ENCODE measurements at regions not wholly inside any gene's neighbourhood (a gene's known extent, or its start where the extent isn't known, plus 50 kb on each side); places are given as distances from the start of the nearest gene placed in this dataset.

DNA sequence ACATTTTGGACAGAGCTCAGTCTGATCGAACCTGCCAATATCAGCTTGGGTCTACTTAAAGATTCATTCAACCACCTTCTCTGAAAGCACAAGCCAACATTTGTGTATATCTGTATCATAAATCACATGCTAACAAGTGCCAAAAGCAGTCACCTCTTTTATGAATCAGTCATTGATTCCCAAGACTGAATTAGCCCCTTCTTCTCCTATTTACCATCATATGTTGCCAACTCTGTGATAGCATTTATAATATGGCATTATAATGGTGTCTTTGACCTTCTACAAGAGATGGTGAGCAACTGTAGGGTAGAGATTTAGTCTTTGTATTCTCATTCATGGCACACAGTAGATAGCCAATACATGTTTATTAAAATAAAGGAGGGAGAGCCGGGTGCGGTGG, 61.4 kb downstream of the DDX53 start:
- intact Hi-C loops (cut with micrococcal nuclease), result no loop called here
- H3K79me2 ChIP-seq (ENCODE audit: insufficient read depth, low read length), result no peaks in the 10 kb centered on the region
- ChIA-PET RAD21 (ENCODE audit: low non-redundant PET in 1 of 2, low total read pairs in 2 of 2, uncharacterized antibody in 2 of 2, unreplicated experiment in 2 of 2) (no interaction called here), CTCF (no interaction called here), POLR2A (no interaction called here)
- H3K4me2 ChIP-seq (ENCODE audit: low read length), result no peak overlapping the region
- BruUV-seq (replicated peaks), result no TSS peak
- H3K27me3 ChIP-seq (ENCODE audit: insufficient read depth, low read length), result no peaks in the 10 kb centered on the region
- no peak overlapping the region for H2AFZ ChIP-seq (ENCODE audit: low read depth, low read length, poor library complexity, severe bottlenecking)
- no peaks in the 10 kb centered on the region for H3K4me1 ChIP-seq (ENCODE audit: control insufficient read depth in 1 of 2, insufficient read depth in 2 of 2, low read length in 2 of 2)
- H3K36me3 ChIP-seq (ENCODE audit: control insufficient read depth in 1 of 2, insufficient read depth in 2 of 2, low read length in 2 of 2), result no peaks in the 10 kb centered on the region
- ATAC-seq, result no peak
- no peaks in the 10 kb centered on the region for H3K9me3 ChIP-seq (ENCODE audit: control insufficient read depth in 1 of 2, insufficient read depth in 1 of 2, low read depth in 1 of 2, low read length in 2 of 2)
- no peaks in the 10 kb centered on the region for H4K20me1 ChIP-seq (ENCODE audit: insufficient read depth)
- H3K9ac ChIP-seq (ENCODE audit: low read length), result no peak overlapping the region
- TF ChIP-seq, protein P1, sequence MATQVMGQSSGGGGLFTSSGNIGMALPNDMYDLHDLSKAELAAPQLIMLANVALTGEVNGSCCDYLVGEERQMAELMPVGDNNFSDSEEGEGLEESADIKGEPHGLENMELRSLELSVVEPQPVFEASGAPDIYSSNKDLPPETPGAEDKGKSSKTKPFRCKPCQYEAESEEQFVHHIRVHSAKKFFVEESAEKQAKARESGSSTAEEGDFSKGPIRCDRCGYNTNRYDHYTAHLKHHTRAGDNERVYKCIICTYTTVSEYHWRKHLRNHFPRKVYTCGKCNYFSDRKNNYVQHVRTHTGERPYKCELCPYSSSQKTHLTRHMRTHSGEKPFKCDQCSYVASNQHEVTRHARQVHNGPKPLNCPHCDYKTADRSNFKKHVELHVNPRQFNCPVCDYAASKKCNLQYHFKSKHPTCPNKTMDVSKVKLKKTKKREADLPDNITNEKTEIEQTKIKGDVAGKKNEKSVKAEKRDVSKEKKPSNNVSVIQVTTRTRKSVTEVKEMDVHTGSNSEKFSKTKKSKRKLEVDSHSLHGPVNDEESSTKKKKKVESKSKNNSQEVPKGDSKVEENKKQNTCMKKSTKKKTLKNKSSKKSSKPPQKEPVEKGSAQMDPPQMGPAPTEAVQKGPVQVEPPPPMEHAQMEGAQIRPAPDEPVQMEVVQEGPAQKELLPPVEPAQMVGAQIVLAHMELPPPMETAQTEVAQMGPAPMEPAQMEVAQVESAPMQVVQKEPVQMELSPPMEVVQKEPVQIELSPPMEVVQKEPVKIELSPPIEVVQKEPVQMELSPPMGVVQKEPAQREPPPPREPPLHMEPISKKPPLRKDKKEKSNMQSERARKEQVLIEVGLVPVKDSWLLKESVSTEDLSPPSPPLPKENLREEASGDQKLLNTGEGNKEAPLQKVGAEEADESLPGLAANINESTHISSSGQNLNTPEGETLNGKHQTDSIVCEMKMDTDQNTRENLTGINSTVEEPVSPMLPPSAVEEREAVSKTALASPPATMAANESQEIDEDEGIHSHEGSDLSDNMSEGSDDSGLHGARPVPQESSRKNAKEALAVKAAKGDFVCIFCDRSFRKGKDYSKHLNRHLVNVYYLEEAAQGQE (IDR thresholded peaks at IDR 0.05; ENCODE audit: low read depth), result no peak
- no peak for TF ChIP-seq CBX3 (IDR thresholded peaks at IDR 0.05; ENCODE audit: low read depth)
- TF ChIP-seq POLR2A (IDR thresholded peaks at IDR 0.05; ENCODE audit: borderline replicate concordance, extremely low read depth, insufficient read depth, insufficient read length), result no peak
- TF ChIP-seq, protein P2, sequence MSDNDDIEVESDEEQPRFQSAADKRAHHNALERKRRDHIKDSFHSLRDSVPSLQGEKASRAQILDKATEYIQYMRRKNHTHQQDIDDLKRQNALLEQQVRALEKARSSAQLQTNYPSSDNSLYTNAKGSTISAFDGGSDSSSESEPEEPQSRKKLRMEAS (IDR thresholded peaks at IDR 0.05), result no peak
- TF ChIP-seq RAD21 (IDR thresholded peaks at IDR 0.05; ENCODE audit: low read depth), result no peak
- no peak for TF ChIP-seq SP1 (IDR thresholded peaks at IDR 0.05; ENCODE audit: low read depth)
- no peak for TF ChIP-seq SIN3A (IDR thresholded peaks at IDR 0.05; ENCODE audit: low read depth)
- TF ChIP-seq TCF7L2 (IDR thresholded peaks at IDR 0.05; ENCODE audit: borderline replicate concordance, extremely low read depth, insufficient read depth, insufficient read length), result no peak
- TF ChIP-seq ZBTB33 (IDR thresholded peaks at IDR 0.05; ENCODE audit: extremely low read depth, insufficient replicate concordance, low read length), result no peak
- TF ChIP-seq EZH2phosphoT487 (IDR thresholded peaks at IDR 0.05; ENCODE audit: borderline replicate concordance), result no peak
- no peak for TF ChIP-seq EZH2 (IDR thresholded peaks at IDR 0.05)
- no peak for TF ChIP-seq ELF1 (IDR thresholded peaks at IDR 0.05; ENCODE audit: borderline replicate concordance, low read depth)
- TF ChIP-seq ZNF274 (IDR thresholded peaks at IDR 0.05; ENCODE audit: low read depth, low read length), result no peak
- no peak for TF ChIP-seq CTCF (IDR thresholded peaks at IDR 0.05 in 2 of 3, conservative IDR thresholded peaks at IDR 0.05 in 1 of 3; ENCODE audit: borderline replicate concordance in 1 of 3, insufficient read depth in 1 of 3, low read depth in 2 of 3, low read length in 2 of 3)
- no peak for TF ChIP-seq JUND (IDR thresholded peaks at IDR 0.05)
- no peak overlapping the region for H3K4me3 ChIP-seq (replicated peaks in 1 of 2; ENCODE audit: low read depth in 1 of 2, low read length in 2 of 2)
- no peaks in the 10 kb centered on the region for H3K9me2 ChIP-seq (ENCODE audit: insufficient read depth)
- H3K27ac ChIP-seq (ENCODE audit: low read depth, low read length), result no peak overlapping the region
- no peak for DNase-seq (ENCODE audit: low read depth, low spot score)
